Thoracic aorta (tissue), 2 donors: ENCODE measurements at regions not wholly inside any gene's neighbourhood (a gene's known extent, or its start where the extent isn't known, plus 50 kb on each side); places are given as distances from the start of the nearest gene placed in this dataset.
A peak's percentile ranks its signal among the peaks of the same experiment; 100 is the strongest.

Experiments used
- ATAC-seq: fragments of 150-250 bp; one replicate; pipeline ENCODE4 v1.8.0; 2017; ENCODE audit warnings: low read depth; ENCODE audit not compliant: insufficient number of reproducible peaks, low FRiP score
- DNase-seq: peaks from one replicate; pipeline ENCODE4 v3.0.0-alpha.2; 2020; ENCODE audit warnings: low spot score
- H3K27ac ChIP-seq, 2 donors: fragments of 200-600 bp; sonication (generic); 1 replicate in 1 of 2; 2 replicates in 1 of 2; pipeline ENCODE4 v1.5.1; 2016; ENCODE audit warnings: mild to moderate bottlenecking in 2 of 2, moderate library complexity in 2 of 2
- H3K27me3 ChIP-seq: fragments of 200-600 bp; sonication (generic); replicated peaks from 2 replicates; pipeline ENCODE4 v1.6.0; 2016; ENCODE audit warnings: mild to moderate bottlenecking; ENCODE audit not compliant: insufficient read depth
- H3K36me3 ChIP-seq: fragments of 200-600 bp; sonication (generic); one replicate; pipeline ENCODE4 v1.5.1; 2016
- H3K4me1 ChIP-seq, 2 donors: fragments of 200-600 bp; sonication (generic); 1 replicate in 1 of 2; 2 replicates in 1 of 2; pipeline versions ENCODE4 v1.5.1 to v1.6.0; 2016; ENCODE audit warnings: low read depth in 2 of 2, mild to moderate bottlenecking in 1 of 2; ENCODE audit not compliant: control insufficient read depth in 1 of 2
- H3K4me3 ChIP-seq: fragments of 200-600 bp; sonication (generic); 2 replicates; pipeline ENCODE4 v1.5.1; 2016; ENCODE audit warnings: mild to moderate bottlenecking
- H3K9me3 ChIP-seq: fragments of 200-600 bp; sonication (generic); 2 replicates; pipeline ENCODE4 v1.5.1; 2016
- TF ChIP-seq, protein P1 (sequence below): fragments of 200-600 bp; sonication (generic); IDR thresholded peaks from one replicate; pipeline ENCODE4 v1.5.1; 2019; ENCODE audit warnings: antibody characterized with exemption

DNA sequence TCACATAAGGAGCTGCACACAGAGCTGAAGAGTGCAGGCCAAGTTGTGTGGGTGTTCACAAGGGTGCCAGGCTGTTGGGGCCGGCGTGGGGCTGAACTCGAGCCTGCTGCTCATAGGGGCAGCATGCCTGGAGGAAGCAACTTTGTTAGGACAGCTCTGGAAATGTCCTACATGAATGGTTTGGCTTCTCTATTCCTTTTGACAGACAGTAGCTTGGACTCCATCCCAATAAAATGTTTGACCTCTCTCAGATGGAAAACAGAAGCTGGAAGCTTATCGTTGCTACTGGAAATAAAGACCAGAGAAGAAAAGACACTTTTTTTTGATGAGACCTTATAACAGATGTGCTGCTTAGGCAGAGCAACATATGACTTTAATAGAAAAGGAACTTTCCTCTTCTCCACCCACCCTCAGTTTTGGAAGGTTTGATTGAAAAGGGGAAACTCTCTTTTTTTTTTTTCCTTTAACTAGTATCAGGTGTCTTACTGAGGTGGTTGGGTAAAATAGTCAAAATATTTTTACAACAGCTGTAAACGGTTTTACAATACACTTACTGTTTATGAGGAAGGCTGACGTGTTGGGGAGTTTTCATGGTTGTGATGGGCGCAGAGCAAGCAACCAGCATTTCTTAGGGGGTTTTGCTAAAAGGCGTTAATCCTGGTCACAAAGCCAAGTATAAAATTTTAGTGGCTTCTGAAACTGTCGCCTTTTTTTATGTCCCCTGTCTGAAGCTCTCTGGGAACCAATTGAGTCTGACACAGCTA, 80.7 kb upstream of the EEF1E1 start:
- ATAC-seq (no peak), DNase-seq (no peak)
- Histone ChIP-seq H3K36me3 (no peaks in the 10 kb centered on the region), H3K27me3 (no peaks in the 10 kb centered on the region), H3K4me3 (no peak overlapping the region), H3K9me3 (no peaks in the 10 kb centered on the region), H3K27ac (peak overlapping the region in 1 of 2 donors; percentile 83), H3K4me1 (peaks cover 19 to 41% of the 10 kb centered on the region in 2 donors)
- TF ChIP-seq, protein P1, sequence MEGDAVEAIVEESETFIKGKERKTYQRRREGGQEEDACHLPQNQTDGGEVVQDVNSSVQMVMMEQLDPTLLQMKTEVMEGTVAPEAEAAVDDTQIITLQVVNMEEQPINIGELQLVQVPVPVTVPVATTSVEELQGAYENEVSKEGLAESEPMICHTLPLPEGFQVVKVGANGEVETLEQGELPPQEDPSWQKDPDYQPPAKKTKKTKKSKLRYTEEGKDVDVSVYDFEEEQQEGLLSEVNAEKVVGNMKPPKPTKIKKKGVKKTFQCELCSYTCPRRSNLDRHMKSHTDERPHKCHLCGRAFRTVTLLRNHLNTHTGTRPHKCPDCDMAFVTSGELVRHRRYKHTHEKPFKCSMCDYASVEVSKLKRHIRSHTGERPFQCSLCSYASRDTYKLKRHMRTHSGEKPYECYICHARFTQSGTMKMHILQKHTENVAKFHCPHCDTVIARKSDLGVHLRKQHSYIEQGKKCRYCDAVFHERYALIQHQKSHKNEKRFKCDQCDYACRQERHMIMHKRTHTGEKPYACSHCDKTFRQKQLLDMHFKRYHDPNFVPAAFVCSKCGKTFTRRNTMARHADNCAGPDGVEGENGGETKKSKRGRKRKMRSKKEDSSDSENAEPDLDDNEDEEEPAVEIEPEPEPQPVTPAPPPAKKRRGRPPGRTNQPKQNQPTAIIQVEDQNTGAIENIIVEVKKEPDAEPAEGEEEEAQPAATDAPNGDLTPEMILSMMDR, result no peak

DNA sequence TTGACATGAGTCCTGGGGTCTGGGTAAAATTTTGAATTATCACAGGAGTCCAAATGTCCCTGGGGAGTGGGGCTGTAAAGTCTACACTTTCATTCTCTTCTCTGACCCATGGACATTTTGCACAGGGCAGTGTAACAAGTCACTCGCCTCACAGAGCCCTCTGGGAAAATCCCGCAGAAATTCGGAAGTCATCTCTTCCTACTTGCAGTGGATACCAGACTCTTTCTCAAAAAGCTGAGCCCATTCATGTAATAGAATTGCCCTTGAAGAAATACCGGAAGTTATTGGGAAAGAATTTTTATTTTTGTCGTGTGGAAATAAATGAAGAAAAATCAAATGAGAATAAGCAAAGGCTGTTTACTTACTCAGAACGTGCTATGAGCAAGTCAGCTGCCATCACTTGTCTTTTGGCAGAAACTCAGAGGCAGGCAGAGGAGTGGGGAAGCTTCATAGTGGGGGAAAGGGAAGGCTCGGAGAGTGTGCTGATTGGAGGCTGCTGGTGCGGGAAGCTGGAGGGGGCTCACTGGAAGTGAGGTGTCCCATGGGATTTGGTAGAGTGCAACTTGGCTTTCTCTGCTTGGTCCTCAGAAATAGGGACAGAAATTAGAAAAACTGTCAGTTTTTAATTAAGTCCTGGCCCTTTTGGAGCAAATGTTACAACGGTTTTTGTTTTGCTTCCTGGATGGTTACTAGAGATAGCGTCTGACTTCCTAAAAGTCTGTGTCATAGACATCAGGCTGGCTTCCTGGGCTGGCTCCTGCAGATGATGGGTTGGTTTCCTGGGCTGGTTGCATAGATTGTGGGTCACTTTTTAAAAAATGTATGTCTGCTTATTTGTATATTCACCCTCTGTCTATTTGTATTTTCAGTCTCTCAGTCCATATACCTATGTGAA, 79.8 kb upstream of the EEF1E1 start:
- ATAC-seq (no peak), DNase-seq (no peak)
- H3K9me3 ChIP-seq, result no peaks in the 10 kb centered on the region
- H3K4me3 ChIP-seq, result no peak overlapping the region
- TF ChIP-seq, protein P1, result no peak
- H3K4me1 ChIP-seq, result peaks cover 19 to 41% of the 10 kb centered on the region in 2 donors
- peak overlapping the region; percentile 54 to 83 for H3K27ac ChIP-seq
- H3K36me3 ChIP-seq, result no peaks in the 10 kb centered on the region
- H3K27me3 ChIP-seq, result no peaks in the 10 kb centered on the region

DNA sequence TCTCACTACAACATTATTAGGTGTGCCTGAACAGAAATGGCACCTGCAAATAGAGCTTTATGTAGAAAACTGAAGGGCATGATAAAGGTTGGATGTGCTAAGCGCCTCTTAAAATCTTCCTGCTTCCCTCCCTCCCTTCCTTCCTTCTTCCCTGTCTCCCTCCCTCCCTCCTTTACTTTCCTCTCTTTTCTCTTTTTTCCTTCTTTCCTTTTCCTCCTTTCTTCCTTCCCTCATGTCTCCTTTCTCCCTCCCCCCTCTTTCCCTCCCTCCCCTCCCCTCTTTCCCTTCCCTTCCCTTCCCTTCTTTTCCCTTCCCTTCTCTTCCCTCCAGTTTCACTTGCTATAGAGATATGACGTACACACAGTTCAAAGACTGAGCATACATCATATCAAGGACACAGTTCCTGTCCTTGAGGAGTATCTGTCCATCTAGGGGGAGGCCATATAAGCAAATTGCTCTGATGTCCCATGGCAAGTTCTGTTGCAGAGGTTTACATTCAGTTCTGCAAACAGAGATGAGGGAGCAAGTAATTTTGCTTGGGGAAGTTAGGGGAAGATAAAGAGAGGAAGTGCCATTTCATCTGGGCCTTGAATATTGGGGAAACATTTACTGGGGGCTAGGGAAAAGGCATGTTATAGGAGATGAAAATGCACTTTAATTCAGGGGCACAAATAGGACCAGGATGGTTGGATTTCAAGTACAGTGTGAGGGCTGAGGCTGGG, 79.0 kb upstream of the EEF1E1 start:
- H3K9me3 ChIP-seq, result no peaks in the 10 kb centered on the region
- no peak overlapping the region for H3K4me3 ChIP-seq
- TF ChIP-seq, protein P1, result no peak
- peak overlapping the region; percentile 43 to 83 for H3K27ac ChIP-seq
- H3K36me3 ChIP-seq, result no peaks in the 10 kb centered on the region
- H3K4me1 ChIP-seq, result peaks cover 19 to 41% of the 10 kb centered on the region in 2 donors
- no peak for DNase-seq
- no peaks in the 10 kb centered on the region for H3K27me3 ChIP-seq
- ATAC-seq, result no peak

DNA sequence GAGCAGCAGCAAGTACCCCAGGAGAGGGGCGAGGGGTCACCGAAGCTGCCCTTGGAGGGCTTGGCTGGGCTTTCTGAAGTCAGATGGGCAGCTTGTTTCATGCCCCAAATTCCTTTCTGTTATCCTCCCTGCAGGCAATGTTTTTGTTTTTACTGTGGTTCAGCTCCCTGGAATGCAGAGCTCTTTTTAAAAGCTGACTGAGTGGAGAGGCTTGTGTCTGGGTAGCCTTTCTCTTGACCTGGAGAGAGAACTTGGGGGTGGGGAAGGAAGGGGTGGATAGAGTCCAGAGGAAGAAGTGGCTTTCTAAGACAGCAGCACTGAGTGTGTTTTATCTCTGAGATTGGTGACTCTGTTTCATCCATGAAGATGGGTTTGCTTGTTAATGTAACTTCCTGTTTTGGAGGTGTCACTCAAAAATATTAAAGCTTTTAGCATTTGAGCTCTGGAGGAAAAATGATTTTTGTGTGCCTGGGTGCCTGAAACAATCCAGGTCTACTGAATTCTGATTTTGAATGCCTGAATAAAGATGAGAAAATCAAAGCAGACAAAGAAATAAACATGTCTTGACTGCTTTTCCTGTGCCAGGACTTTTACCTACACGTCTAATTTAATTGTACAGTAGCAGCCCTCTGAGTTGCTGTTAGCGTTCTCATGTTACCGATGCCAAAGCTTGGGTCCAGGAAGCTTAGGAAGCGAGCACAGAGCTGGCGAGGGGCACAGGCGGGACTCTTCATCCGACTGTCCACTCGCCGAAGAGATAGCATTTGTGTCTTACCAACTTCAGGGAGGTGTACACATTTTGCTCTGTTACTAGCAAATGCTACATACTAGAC, 78.2 kb upstream of the EEF1E1 start:
- Histone ChIP-seq H3K4me3 (peak overlapping the region; percentile 22), H3K36me3 (no peaks in the 10 kb centered on the region), H3K27ac (peak overlapping the region; percentile 74 to 83), H3K27me3 (no peaks in the 10 kb centered on the region), H3K9me3 (no peaks in the 10 kb centered on the region), H3K4me1 (peaks cover 19 to 41% of the 10 kb centered on the region in 2 donors)
- no peak for ATAC-seq
- TF ChIP-seq, protein P1, result no peak
- DNase-seq, result no peak
